DOHH2 (cell line): ENCODE measurements at regions not wholly inside any gene's neighbourhood (a gene's known extent, or its start where the extent isn't known, plus 50 kb on each side); places are given as distances from the start of the nearest gene placed in this dataset.

Experiments used
- H3F3A ChIP-seq: fragments of 200-600 bp; sonication (generic), shearing (Covaris generic); 2 replicates; pipeline ENCODE4 v1.6.0; 2016; ENCODE audit warnings: antibody characterized with exemption, mild to moderate bottlenecking; ENCODE audit not compliant: control insufficient read depth, insufficient read depth
- H3K27ac ChIP-seq: fragments of 200-600 bp; sonication (generic); 2 replicates; pipeline ENCODE4 v1.5.1; 2014; ENCODE audit warnings: low read depth, mild to moderate bottlenecking, low read length, moderate library complexity
- H3K27me3 ChIP-seq: fragments of 200-600 bp; sonication (generic); 2 replicates; pipeline ENCODE4 v1.6.1; 2014; ENCODE audit warnings: mild to moderate bottlenecking, low read length, mixed read lengths; ENCODE audit not compliant: control insufficient read depth
- H3K36me3 ChIP-seq: fragments of 200-600 bp; sonication (generic); 2 replicates; pipeline ENCODE4 v1.6.1; 2014; ENCODE audit warnings: mild to moderate bottlenecking, low read length, moderate library complexity, mixed read lengths; ENCODE audit not compliant: control insufficient read depth
- H3K4me1 ChIP-seq: fragments of 200-600 bp; sonication (generic); 2 replicates; pipeline ENCODE4 v1.6.1; 2014; ENCODE audit warnings: mild to moderate bottlenecking, low read length, mixed read lengths; ENCODE audit not compliant: control insufficient read depth
- H3K4me2 ChIP-seq: fragments of 200-600 bp; sonication (generic); 2 replicates; pipeline ENCODE4 v1.6.0; 2014; ENCODE audit warnings: mild to moderate bottlenecking, low read length, moderate library complexity
- H3K4me3 ChIP-seq: fragments of 200-600 bp; sonication (generic); 2 replicates; pipeline ENCODE4 v1.5.1; 2014; ENCODE audit warnings: mild to moderate bottlenecking, low read length, mixed read lengths
- H3K79me2 ChIP-seq: fragments of 200-600 bp; sonication (generic); 2 replicates; pipeline ENCODE4 v1.6.1; 2014; ENCODE audit warnings: mild to moderate bottlenecking, low read length, mixed read lengths; ENCODE audit not compliant: control insufficient read depth
- H3K9me2 ChIP-seq: fragments of 200-600 bp; sonication (generic); replicated peaks from 2 replicates; pipeline ENCODE4 v1.6.1; 2014; ENCODE audit warnings: mild to moderate bottlenecking, low read length, mixed read lengths; ENCODE audit not compliant: control insufficient read depth
- H3K9me3 ChIP-seq: fragments of 200-600 bp; sonication (generic); 2 replicates; pipeline ENCODE4 v1.6.1; 2014; ENCODE audit warnings: antibody characterized with exemption, low read length, mixed read lengths; ENCODE audit not compliant: control insufficient read depth, insufficient read depth
- H4K20me1 ChIP-seq: fragments of 200-600 bp; sonication (generic); 2 replicates; pipeline ENCODE4 v1.6.0; 2014; ENCODE audit warnings: low read depth, mild to moderate bottlenecking, antibody characterized with exemption, low read length, moderate library complexity; ENCODE audit not compliant: control insufficient read depth, insufficient read depth
- EZH2phosphoT487 ChIP-seq: fragments of 200-600 bp; sonication (generic); IDR thresholded peaks from 2 replicates; pipeline ENCODE4 v1.6.1; 2017; ENCODE audit warnings: borderline replicate concordance, mild to moderate bottlenecking, antibody characterized with exemption, low read length, moderate library complexity, mixed read lengths
- TF ChIP-seq, protein P1 (sequence below): fragments of 200-600 bp; sonication (generic); IDR thresholded peaks from one replicate; pipeline ENCODE4 v1.5.1; 2014; ENCODE audit warnings: antibody characterized with exemption, mild to moderate bottlenecking, low read depth, low read length; ENCODE audit not compliant: poor library complexity, severe bottlenecking

- Histone ChIP-seq H3K36me3 (no peaks in the 10 kb centered on the region), H3K4me3 (no peak overlapping the region), H3K27ac (no peak overlapping the region), H3K79me2 (no peaks in the 10 kb centered on the region), H3K9me3 (no peaks in the 10 kb centered on the region; the same call in 1 of the 2 replicates), H4K20me1 (no peaks in the 10 kb centered on the region), H3K27me3 (0 out of 2 replicates have a peak, but pooled peaks cover 4% of the 10 kb centered on the region), H3K9me2 (no peaks in the 10 kb centered on the region), H3K4me2 (no peak overlapping the region), H3F3A (no peaks in the 10 kb centered on the region), H3K4me1 (peaks cover 13% of the 10 kb centered on the region)
- TF ChIP-seq EZH2phosphoT487 = no peak
These were observed 72.7 kb upstream of the WNT11 start for GRCh38 chr11:76279038-76279437.

DNA sequence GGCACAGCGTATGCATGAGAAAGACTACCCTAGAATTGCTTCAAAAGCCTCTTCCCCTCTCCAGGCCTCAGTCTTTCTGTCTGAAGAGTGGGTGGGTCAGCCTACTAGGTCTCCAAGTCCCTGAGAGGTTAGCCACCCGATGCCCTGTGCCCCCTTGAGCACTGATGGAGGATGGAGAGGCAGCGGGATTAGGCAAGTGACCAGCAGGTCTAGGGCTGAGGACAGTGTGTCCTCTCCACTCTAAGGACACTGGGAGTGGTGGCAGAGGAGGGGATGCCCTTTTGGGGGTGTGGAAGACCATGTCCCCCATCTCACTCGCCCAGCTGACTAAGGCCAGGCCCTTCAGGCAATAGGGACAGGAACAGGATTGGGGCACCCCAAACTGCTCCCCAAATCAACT, 72.2 kb upstream of the WNT11 start:
- Histone ChIP-seq H3K4me3 (no peak overlapping the region), H3K36me3 (no peaks in the 10 kb centered on the region), H3K79me2 (no peaks in the 10 kb centered on the region), H3F3A (no peaks in the 10 kb centered on the region), H3K27me3 (0 out of 2 replicates have a peak, but pooled peaks cover 4% of the 10 kb centered on the region), H4K20me1 (no peaks in the 10 kb centered on the region), H3K4me2 (no peak overlapping the region), H3K4me1 (peaks cover 13% of the 10 kb centered on the region), H3K27ac (no peak overlapping the region), H3K9me3 (no peaks in the 10 kb centered on the region; the same call in 1 of the 2 replicates), H3K9me2 (no peaks in the 10 kb centered on the region)
- TF ChIP-seq, protein P1, sequence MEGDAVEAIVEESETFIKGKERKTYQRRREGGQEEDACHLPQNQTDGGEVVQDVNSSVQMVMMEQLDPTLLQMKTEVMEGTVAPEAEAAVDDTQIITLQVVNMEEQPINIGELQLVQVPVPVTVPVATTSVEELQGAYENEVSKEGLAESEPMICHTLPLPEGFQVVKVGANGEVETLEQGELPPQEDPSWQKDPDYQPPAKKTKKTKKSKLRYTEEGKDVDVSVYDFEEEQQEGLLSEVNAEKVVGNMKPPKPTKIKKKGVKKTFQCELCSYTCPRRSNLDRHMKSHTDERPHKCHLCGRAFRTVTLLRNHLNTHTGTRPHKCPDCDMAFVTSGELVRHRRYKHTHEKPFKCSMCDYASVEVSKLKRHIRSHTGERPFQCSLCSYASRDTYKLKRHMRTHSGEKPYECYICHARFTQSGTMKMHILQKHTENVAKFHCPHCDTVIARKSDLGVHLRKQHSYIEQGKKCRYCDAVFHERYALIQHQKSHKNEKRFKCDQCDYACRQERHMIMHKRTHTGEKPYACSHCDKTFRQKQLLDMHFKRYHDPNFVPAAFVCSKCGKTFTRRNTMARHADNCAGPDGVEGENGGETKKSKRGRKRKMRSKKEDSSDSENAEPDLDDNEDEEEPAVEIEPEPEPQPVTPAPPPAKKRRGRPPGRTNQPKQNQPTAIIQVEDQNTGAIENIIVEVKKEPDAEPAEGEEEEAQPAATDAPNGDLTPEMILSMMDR = no peak
- TF ChIP-seq EZH2phosphoT487 = no peak

DNA sequence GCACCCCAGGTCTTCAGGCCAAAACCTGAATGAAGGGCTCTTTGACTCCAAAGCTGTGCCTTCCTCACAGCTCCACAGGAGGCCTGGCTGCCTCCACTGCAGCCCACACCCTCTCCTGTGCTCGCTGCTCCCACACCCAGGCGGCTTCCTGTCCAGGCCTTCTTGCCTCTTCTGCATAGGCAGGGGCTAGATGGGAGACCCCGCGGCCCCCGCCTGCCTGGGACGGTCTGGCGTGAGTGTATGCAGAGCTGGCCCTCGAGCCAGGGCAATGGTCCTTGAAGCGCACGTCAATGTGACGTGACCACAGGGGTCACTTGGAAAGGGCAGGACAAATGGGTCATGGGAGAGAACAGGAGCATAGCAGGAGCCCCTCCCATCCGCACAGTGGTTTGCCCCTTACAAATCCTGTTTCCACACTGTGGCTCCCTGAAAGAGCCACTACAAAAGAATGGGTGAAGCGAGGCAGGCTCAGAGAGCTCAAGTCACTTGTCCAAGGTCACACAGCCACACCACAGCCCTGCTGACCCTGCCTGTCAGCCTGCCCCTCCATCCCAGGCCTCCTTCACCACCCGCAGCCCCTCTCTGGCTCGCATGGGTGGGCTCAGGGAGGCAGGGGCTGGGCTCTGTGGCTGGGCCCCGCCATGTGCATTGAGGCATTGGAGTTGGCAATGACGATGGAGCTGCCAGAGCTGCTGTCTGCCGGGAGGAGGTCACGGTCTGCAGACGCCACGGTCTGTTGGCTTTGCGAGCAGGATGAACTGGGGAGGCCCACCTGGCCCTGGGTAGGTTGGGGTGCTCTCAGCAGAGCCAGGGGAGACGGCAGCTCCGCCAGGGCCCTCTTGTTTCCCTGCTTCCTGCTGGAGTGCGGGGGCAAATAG, 71.2 kb upstream of the WNT11 start:
- Histone ChIP-seq H3K79me2 (no peaks in the 10 kb centered on the region), H3K4me2 (peak overlapping the region; percentile 21; the same call in 1 of the 2 replicates), H3F3A (no peaks in the 10 kb centered on the region), H3K9me2 (no peaks in the 10 kb centered on the region), H3K9me3 (no peaks in the 10 kb centered on the region; the same call in 1 of the 2 replicates), H3K36me3 (no peaks in the 10 kb centered on the region), H3K27ac (no peak overlapping the region), H3K4me3 (no peak overlapping the region), H3K4me1 (peaks cover 13% of the 10 kb centered on the region), H3K27me3 (0 out of 2 replicates have a peak, but pooled peaks cover 4% of the 10 kb centered on the region), H4K20me1 (no peaks in the 10 kb centered on the region)
- TF ChIP-seq, protein P1 = no peak
- no peak for TF ChIP-seq EZH2phosphoT487

DNA sequence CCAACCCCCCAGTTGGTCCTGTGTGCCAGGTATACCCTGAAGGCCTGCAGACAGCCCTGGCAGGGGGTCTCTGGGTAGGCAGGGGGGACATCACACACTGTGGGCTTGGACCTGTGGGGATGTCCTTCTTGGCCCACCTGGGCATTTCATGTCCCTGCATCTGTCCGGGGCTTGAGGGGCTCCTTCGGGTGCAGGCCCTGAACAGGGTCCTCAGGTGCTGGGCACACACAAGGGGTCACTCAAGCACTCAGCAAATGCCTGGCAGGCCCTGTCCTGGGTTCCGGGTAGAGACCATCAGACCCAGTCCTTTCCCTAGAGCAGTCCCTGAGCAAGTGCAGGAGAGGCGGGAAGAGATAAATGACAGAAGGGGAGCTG, 70.5 kb upstream of the WNT11 start:
- no peaks in the 10 kb centered on the region for H3F3A ChIP-seq
- H3K27me3 ChIP-seq = 0 out of 2 replicates have a peak, but pooled peaks cover 4% of the 10 kb centered on the region
- no peak overlapping the region for H3K4me2 ChIP-seq
- H3K36me3 ChIP-seq = no peaks in the 10 kb centered on the region
- H3K4me1 ChIP-seq = peaks cover 13% of the 10 kb centered on the region
- no peaks in the 10 kb centered on the region for H3K9me2 ChIP-seq
- H4K20me1 ChIP-seq = no peaks in the 10 kb centered on the region
- no peak overlapping the region for H3K27ac ChIP-seq
- no peak for TF ChIP-seq EZH2phosphoT487
- TF ChIP-seq, protein P1 = no peak
- H3K4me3 ChIP-seq = no peak overlapping the region
- no peaks in the 10 kb centered on the region for H3K79me2 ChIP-seq
- no peaks in the 10 kb centered on the region; the same call in 1 of the 2 replicates for H3K9me3 ChIP-seq
